HFFc6 (cell line): ENCODE measurements at regions not wholly inside any gene's neighbourhood (a gene's known extent, or its start where the extent isn't known, plus 50 kb on each side); places are given as distances from the start of the nearest gene placed in this dataset.

Experiments used
- DNase-seq: peaks from one replicate; pipeline ENCODE4 v3.0.0-alpha.2; 2018
- H3K27ac Mint-ChIP-seq: 2 replicates; pipeline ENCODE4 v1.8.0; 2020; ENCODE audit warnings: mild to moderate bottlenecking, mixed read lengths
- H3K27me3 Mint-ChIP-seq: 2 replicates; pipeline ENCODE4 v1.8.0; 2021; ENCODE audit warnings: mild to moderate bottlenecking, moderate library complexity, mixed read lengths; ENCODE audit not compliant: insufficient read depth
- H3K36me3 Mint-ChIP-seq: 2 replicates; pipeline ENCODE4 v1.8.0; 2021; ENCODE audit warnings: low read depth, mixed read lengths
- H3K4me1 Mint-ChIP-seq: 2 replicates; pipeline ENCODE4 v1.8.0; 2020; ENCODE audit warnings: low read depth, mixed read lengths
- H3K4me3 Mint-ChIP-seq: 2 replicates; pipeline ENCODE4 v1.8.0; 2020; ENCODE audit warnings: mild to moderate bottlenecking, moderate library complexity, mixed read lengths
- H3K9me3 Mint-ChIP-seq: 2 replicates; pipeline ENCODE4 v1.8.0; 2020; ENCODE audit warnings: mild to moderate bottlenecking, mixed read lengths
- CTCF ChIP-seq: fragments of 200-600 bp; sonication (generic); IDR thresholded peaks from 2 replicates; pipeline ENCODE4 v1.5.0; 2021; ENCODE audit warnings: antibody characterized with exemption, mild to moderate bottlenecking

GRCh38 chr13:71218960-71219359, 648.0 kb downstream of the DACH1 start:
- Mint-ChIP-seq H3K27me3 (no peaks in the 10 kb centered on the region), H3K27ac (no peak overlapping the region), H3K4me1 (no peaks in the 10 kb centered on the region), H3K9me3 (peaks cover 48% of the 10 kb centered on the region), H3K36me3 (no peaks in the 10 kb centered on the region), H3K4me3 (no peak overlapping the region)
- TF ChIP-seq CTCF: no peak
- no peak for DNase-seq

GRCh38 chr13:71217827-71218226, 649.2 kb downstream of the DACH1 start:
- Mint-ChIP-seq H3K27ac (no peak overlapping the region), H3K36me3 (no peaks in the 10 kb centered on the region), H3K4me3 (no peak overlapping the region), H3K27me3 (no peaks in the 10 kb centered on the region), H3K9me3 (peaks cover 38% of the 10 kb centered on the region), H3K4me1 (no peaks in the 10 kb centered on the region)
- TF ChIP-seq CTCF: no peak
- DNase-seq: no peak

GRCh38 chr13:71214821-71215220, 652.2 kb downstream of the DACH1 start:
- no peak overlapping the region for H3K27ac Mint-ChIP-seq
- no peaks in the 10 kb centered on the region for H3K27me3 Mint-ChIP-seq
- DNase-seq: no peak
- H3K4me1 Mint-ChIP-seq: no peaks in the 10 kb centered on the region
- TF ChIP-seq CTCF: no peak
- peaks cover 55% of the 10 kb centered on the region for H3K9me3 Mint-ChIP-seq
- H3K36me3 Mint-ChIP-seq: no peaks in the 10 kb centered on the region
- H3K4me3 Mint-ChIP-seq: no peak overlapping the region

- TF ChIP-seq CTCF: no peak
- no peak for DNase-seq
- H3K27ac Mint-ChIP-seq: no peak overlapping the region
- H3K4me1 Mint-ChIP-seq: no peaks in the 10 kb centered on the region
- no peak overlapping the region for H3K4me3 Mint-ChIP-seq
- H3K27me3 Mint-ChIP-seq: no peaks in the 10 kb centered on the region
- no peaks in the 10 kb centered on the region for H3K36me3 Mint-ChIP-seq
- H3K9me3 Mint-ChIP-seq: peaks cover 55% of the 10 kb centered on the region
These were observed 652.6 kb downstream of the DACH1 start for GRCh38 chr13:71214357-71214756.

- Mint-ChIP-seq H3K27me3 (no peaks in the 10 kb centered on the region), H3K9me3 (peaks cover 53% of the 10 kb centered on the region), H3K4me1 (no peaks in the 10 kb centered on the region), H3K36me3 (no peaks in the 10 kb centered on the region), H3K27ac (no peak overlapping the region), H3K4me3 (no peak overlapping the region)
- no peak for TF ChIP-seq CTCF
- no peak for DNase-seq
These were observed 653.7 kb downstream of the DACH1 start for GRCh38 chr13:71213252-71213821.

- no peak for DNase-seq
- H3K27ac Mint-ChIP-seq: no peak overlapping the region
- H3K4me1 Mint-ChIP-seq: no peaks in the 10 kb centered on the region
- no peaks in the 10 kb centered on the region for H3K36me3 Mint-ChIP-seq
- no peaks in the 10 kb centered on the region for H3K27me3 Mint-ChIP-seq
- H3K9me3 Mint-ChIP-seq: peaks cover 55% of the 10 kb centered on the region
- TF ChIP-seq CTCF: no peak
- H3K4me3 Mint-ChIP-seq: no peak overlapping the region
These were observed 656.1 kb downstream of the DACH1 start for GRCh38 chr13:71210861-71211260.
